Bronchial epithelial cell (primary cell): ENCODE measurements at regions not wholly inside any gene's neighbourhood (a gene's known extent, or its start where the extent isn't known, plus 50 kb on each side); places are given as distances from the start of the nearest gene placed in this dataset.

Source experiments
- DNase-seq: peaks from one replicate; pipeline ENCODE4 v3.0.0-alpha.2; 2010; ENCODE audit warnings: low read depth
- FAIRE-seq: peaks from 2 replicates; lab custom pipeline; 2011; peaks lifted over from hg19 to GRCh38; lab: Jason Lieb, UNC
- H3K27me3 ChIP-seq: 2 replicates; pipeline ENCODE4 v1.5.1; 2011; ENCODE audit warnings: low read length; ENCODE audit not compliant: control insufficient read depth, insufficient read depth
- H3K36me3 ChIP-seq: 2 replicates; pipeline ENCODE4 v1.5.1; 2011; ENCODE audit warnings: low read length; ENCODE audit not compliant: control insufficient read depth, insufficient read depth
- H3K4me3 ChIP-seq: 2 replicates; pipeline ENCODE4 v1.5.1; 2011; ENCODE audit warnings: mild to moderate bottlenecking, low read depth, low read length, control low read depth
- TF ChIP-seq, protein P1 (sequence below): IDR thresholded peaks from 2 replicates; pipeline ENCODE4 v1.5.1; 2011; ENCODE audit warnings: mild to moderate bottlenecking, moderate library complexity, low read length, control low read depth, inconsistent platforms; ENCODE audit not compliant: insufficient read depth, severe bottlenecking

DNA sequence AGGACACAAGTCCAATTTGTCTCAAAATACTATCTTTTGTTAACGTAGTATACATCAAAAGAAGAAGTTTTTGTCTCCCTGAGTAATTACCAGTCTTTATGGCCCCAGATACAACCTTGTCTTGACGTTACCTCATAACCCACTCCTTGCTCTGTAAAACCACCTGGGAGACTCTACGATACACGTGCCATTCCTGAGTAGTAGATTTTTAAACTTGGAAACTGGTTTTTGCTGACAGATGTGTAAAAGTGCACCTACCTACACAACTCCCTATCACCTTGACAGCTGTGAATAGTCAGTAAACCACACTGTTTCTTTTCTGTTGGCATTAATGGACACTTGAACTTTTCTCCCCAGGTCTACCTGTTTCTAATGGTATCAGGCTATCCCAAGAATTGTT lies 51.7 kb upstream of the RARB start:
- DNase-seq (no peak), FAIRE-seq (no peak)
- H3K27me3 ChIP-seq, result no peaks in the 10 kb centered on the region
- no peaks in the 10 kb centered on the region for H3K36me3 ChIP-seq
- TF ChIP-seq, protein P1, sequence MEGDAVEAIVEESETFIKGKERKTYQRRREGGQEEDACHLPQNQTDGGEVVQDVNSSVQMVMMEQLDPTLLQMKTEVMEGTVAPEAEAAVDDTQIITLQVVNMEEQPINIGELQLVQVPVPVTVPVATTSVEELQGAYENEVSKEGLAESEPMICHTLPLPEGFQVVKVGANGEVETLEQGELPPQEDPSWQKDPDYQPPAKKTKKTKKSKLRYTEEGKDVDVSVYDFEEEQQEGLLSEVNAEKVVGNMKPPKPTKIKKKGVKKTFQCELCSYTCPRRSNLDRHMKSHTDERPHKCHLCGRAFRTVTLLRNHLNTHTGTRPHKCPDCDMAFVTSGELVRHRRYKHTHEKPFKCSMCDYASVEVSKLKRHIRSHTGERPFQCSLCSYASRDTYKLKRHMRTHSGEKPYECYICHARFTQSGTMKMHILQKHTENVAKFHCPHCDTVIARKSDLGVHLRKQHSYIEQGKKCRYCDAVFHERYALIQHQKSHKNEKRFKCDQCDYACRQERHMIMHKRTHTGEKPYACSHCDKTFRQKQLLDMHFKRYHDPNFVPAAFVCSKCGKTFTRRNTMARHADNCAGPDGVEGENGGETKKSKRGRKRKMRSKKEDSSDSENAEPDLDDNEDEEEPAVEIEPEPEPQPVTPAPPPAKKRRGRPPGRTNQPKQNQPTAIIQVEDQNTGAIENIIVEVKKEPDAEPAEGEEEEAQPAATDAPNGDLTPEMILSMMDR, result no peak
- H3K4me3 ChIP-seq, result no peak overlapping the region

DNA sequence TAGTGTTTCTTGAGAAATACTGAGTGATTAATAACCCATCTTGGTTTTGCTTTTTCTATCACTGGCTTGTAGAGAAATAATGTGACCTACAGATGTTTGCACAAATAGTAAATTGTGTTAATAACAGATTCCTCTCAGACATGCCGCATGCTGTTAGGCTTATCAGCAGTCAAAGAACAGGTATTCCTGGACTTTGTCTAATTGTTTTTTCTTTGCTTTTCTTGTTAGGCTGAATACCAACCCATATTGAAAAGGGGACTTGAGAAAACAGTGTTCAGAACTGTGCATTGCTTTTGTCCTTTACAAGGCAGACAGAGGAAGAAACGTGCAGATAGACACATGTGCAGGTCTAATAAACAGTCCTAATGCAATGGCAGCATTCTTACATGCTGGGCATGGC lies 51.0 kb upstream of the RARB start:
- no peak for DNase-seq
- Histone ChIP-seq H3K4me3 (no peak overlapping the region), H3K27me3 (no peaks in the 10 kb centered on the region), H3K36me3 (no peaks in the 10 kb centered on the region)
- FAIRE-seq, result no peak
- TF ChIP-seq, protein P1, result no peak
